ENCODE measurements at regions not wholly inside any gene's neighbourhood (a gene's known extent, or its start where the extent isn't known, plus 50 kb on each side); places are given as distances from the start of the nearest gene placed in this dataset.

- TF ChIP-seq GTF3C2 (IDR thresholded peaks at IDR 0.05; ENCODE audit: borderline replicate concordance, extremely low read depth, insufficient read length) (no peak), ZNF184 (CRISPR knock-in tag; IDR thresholded peaks at IDR 0.05) (no peak), ZNF583 (CRISPR knock-in tag; IDR thresholded peaks at IDR 0.05) (no peak), SMARCC2 (IDR thresholded peaks at IDR 0.05; ENCODE audit: low read depth) (no peak), PTRF (tag; IDR thresholded peaks at IDR 0.05) (no peak)
Measured at GRCh38 chr14:104277416-104278213, 139.2 kb downstream of the KIF26A start (continued).

- no peak overlapping the region for H3K27ac ChIP-seq (ENCODE audit: extremely low read depth, low read depth, low read length)
- no peak overlapping the region for H3K9ac ChIP-seq (ENCODE audit: insufficient read depth in 1 of 2, low read depth in 2 of 2, low read length in 2 of 2)
- no peaks in the 10 kb centered on the region; a peak in 1 of 5 replicates for H3K4me1 ChIP-seq (replicated peaks in 1 of 2; ENCODE audit: control insufficient read depth in 2 of 2, insufficient read depth in 2 of 2, low read length in 2 of 2)
- ATAC-seq = no peak
- no peaks in the 10 kb centered on the region for H3K79me2 ChIP-seq (ENCODE audit: control insufficient read depth, insufficient read depth, low read length)
- H3K4me2 ChIP-seq (ENCODE audit: insufficient read depth, low read length) = no peak overlapping the region
- DNase-seq (ENCODE audit: extremely low read depth in 1 of 4, low spot score in 3 of 4) = no peak
- peaks cover 0 to 21% of the 10 kb centered on the region in 2 experiments; a peak in 3 of 5 replicates for H3K27me3 ChIP-seq (ENCODE audit: control insufficient read depth in 2 of 2, insufficient read depth in 2 of 2, low read length in 2 of 2)
- intact Hi-C loops (cut with micrococcal nuclease) (no loop called here), in situ Hi-C loops (cut with MboI) (no loop called here)
- WGBS (ENCODE audit: insufficient coverage, low coverage, missing lambda C conversion rate) = 0% methylated on average over 2 of the region's 4 CpGs
- no peaks in the 10 kb centered on the region for H3K9me3 ChIP-seq (replicated peaks; ENCODE audit: control insufficient read depth, insufficient read depth, low read depth, low read length)
- H3K4me3 ChIP-seq = no peak overlapping the region
- no peaks in the 10 kb centered on the region for H4K20me1 ChIP-seq (replicated peaks; ENCODE audit: control insufficient read depth, insufficient read depth, low read length)
- no peak for FAIRE-seq
- H3K36me3 ChIP-seq (ENCODE audit: control insufficient read depth, insufficient read depth, low read length) = no peaks in the 10 kb centered on the region
- H2AFZ ChIP-seq (ENCODE audit: low read depth, low read length) = no peak overlapping the region
- no TSS peak for BruUV-seq (replicated peaks)
- ChIA-PET POLR2A (interaction anchor here (0.7 kb wide), 1 partner anchor 179 kb away, joined by 3 read pairs; no protein-coding TSS in a partner anchor), CTCF (ENCODE audit: low intra/inter-chr PET ratio) (no interaction called here)
- H3K9me1 ChIP-seq (ENCODE audit: control insufficient read depth, insufficient read depth, low read length) = no peaks in the 10 kb centered on the region
- no peak for TF ChIP-seq ZNF146 (CRISPR knock-in tag; IDR thresholded peaks at IDR 0.05; ENCODE audit: unreplicated experiment)
- no peak for TF ChIP-seq GABPA (tag; conservative IDR thresholded peaks at IDR 0.05; ENCODE audit: low read depth)
- no peak for TF ChIP-seq ZFP91 (CRISPR knock-in tag; IDR thresholded peaks at IDR 0.05)
- no peak for TF ChIP-seq ZNF354B (CRISPR knock-in tag; IDR thresholded peaks at IDR 0.05)
- no peak for TF ChIP-seq E4F1 (CRISPR knock-in tag; IDR thresholded peaks at IDR 0.05; ENCODE audit: borderline replicate concordance)
- no peak for TF ChIP-seq RB1 (IDR thresholded peaks at IDR 0.05; ENCODE audit: low read depth)
- TF ChIP-seq BHLHE40 (IDR thresholded peaks at IDR 0.05; ENCODE audit: low read length) = no peak
- TF ChIP-seq ASH1L (IDR thresholded peaks at IDR 0.05; ENCODE audit: borderline replicate concordance, low read depth, partially characterized antibody) = no peak
Measured at GRCh38 chr14:104278214-104278534, 139.8 kb downstream of the KIF26A start.

Data from K562 (cell line).